ENCODE measurements at regions not wholly inside any gene's neighbourhood (a gene's known extent, or its start where the extent isn't known, plus 50 kb on each side); places are given as distances from the start of the nearest gene placed in this dataset.

GRCh38 chr12:85558684-85559083, 277.5 kb downstream of the RASSF9 start:
- Histone ChIP-seq H3K27me3 (ENCODE audit: control insufficient read depth, insufficient read depth, low read length) (no peaks in the 10 kb centered on the region), H3K4me1 (ENCODE audit: control insufficient read depth, insufficient read depth, low read length) (no peaks in the 10 kb centered on the region), H3K36me3 (ENCODE audit: control insufficient read depth, insufficient read depth, low read length) (no peaks in the 10 kb centered on the region), H3K9me3 (ENCODE audit: control insufficient read depth, insufficient read depth, low read length) (no peaks in the 10 kb centered on the region), H3K4me3 (ENCODE audit: low read length) (no peak overlapping the region), H3K27ac (ENCODE audit: low read length) (no peak overlapping the region)
- Mint-ChIP-seq H3K36me3 (no peaks in the 10 kb centered on the region), H3K27me3 (ENCODE audit: low read depth in 2 of 2) (no peaks in the 10 kb centered on the region), H3K27ac (no peak overlapping the region), H3K4me1 (no peaks in the 10 kb centered on the region), H3K9me3 (no peaks in the 10 kb centered on the region), H3K4me3 (no peak overlapping the region)
- ATAC-seq (no peak), DNase-seq (no peak)
- intact Hi-C loops (cut with micrococcal nuclease): no loop called here
- TF ChIP-seq, protein P1, sequence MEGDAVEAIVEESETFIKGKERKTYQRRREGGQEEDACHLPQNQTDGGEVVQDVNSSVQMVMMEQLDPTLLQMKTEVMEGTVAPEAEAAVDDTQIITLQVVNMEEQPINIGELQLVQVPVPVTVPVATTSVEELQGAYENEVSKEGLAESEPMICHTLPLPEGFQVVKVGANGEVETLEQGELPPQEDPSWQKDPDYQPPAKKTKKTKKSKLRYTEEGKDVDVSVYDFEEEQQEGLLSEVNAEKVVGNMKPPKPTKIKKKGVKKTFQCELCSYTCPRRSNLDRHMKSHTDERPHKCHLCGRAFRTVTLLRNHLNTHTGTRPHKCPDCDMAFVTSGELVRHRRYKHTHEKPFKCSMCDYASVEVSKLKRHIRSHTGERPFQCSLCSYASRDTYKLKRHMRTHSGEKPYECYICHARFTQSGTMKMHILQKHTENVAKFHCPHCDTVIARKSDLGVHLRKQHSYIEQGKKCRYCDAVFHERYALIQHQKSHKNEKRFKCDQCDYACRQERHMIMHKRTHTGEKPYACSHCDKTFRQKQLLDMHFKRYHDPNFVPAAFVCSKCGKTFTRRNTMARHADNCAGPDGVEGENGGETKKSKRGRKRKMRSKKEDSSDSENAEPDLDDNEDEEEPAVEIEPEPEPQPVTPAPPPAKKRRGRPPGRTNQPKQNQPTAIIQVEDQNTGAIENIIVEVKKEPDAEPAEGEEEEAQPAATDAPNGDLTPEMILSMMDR (IDR thresholded peaks at IDR 0.05): no peak

- Histone ChIP-seq H3K4me3 (ENCODE audit: low read length) (no peak overlapping the region), H3K4me1 (ENCODE audit: control insufficient read depth, insufficient read depth, low read length) (no peaks in the 10 kb centered on the region), H3K36me3 (ENCODE audit: control insufficient read depth, insufficient read depth, low read length) (no peaks in the 10 kb centered on the region), H3K27me3 (ENCODE audit: control insufficient read depth, insufficient read depth, low read length) (no peaks in the 10 kb centered on the region), H3K9me3 (ENCODE audit: control insufficient read depth, insufficient read depth, low read length) (no peaks in the 10 kb centered on the region), H3K27ac (ENCODE audit: low read length) (no peak overlapping the region)
- TF ChIP-seq, protein P1 (IDR thresholded peaks at IDR 0.05): no peak
- ATAC-seq (no peak), DNase-seq (no peak)
- Mint-ChIP-seq H3K27ac (no peak overlapping the region), H3K4me1 (no peaks in the 10 kb centered on the region), H3K27me3 (ENCODE audit: low read depth in 2 of 2) (no peaks in the 10 kb centered on the region), H3K4me3 (no peak overlapping the region), H3K9me3 (no peaks in the 10 kb centered on the region), H3K36me3 (no peaks in the 10 kb centered on the region)
- no CpG with 5 or more reads among the region's 2 CpGs for WGBS (ENCODE audit: insufficient coverage)
- intact Hi-C loops (cut with micrococcal nuclease): no loop called here
Observed at GRCh38 chr12:85559127-85559526, 277.1 kb downstream of the RASSF9 start.

- Mint-ChIP-seq H3K4me3 (no peak overlapping the region), H3K27me3 (ENCODE audit: low read depth in 2 of 2) (no peaks in the 10 kb centered on the region), H3K36me3 (no peaks in the 10 kb centered on the region), H3K4me1 (no peaks in the 10 kb centered on the region), H3K27ac (no peak overlapping the region), H3K9me3 (no peaks in the 10 kb centered on the region)
- DNase-seq (no peak), ATAC-seq (no peak)
- Histone ChIP-seq H3K4me1 (ENCODE audit: control insufficient read depth, insufficient read depth, low read length) (no peaks in the 10 kb centered on the region), H3K9me3 (ENCODE audit: control insufficient read depth, insufficient read depth, low read length) (no peaks in the 10 kb centered on the region), H3K36me3 (ENCODE audit: control insufficient read depth, insufficient read depth, low read length) (no peaks in the 10 kb centered on the region), H3K27me3 (ENCODE audit: control insufficient read depth, insufficient read depth, low read length) (no peaks in the 10 kb centered on the region), H3K4me3 (ENCODE audit: low read length) (no peak overlapping the region), H3K27ac (ENCODE audit: low read length) (no peak overlapping the region)
- intact Hi-C loops (cut with micrococcal nuclease): no loop called here
- TF ChIP-seq, protein P1 (IDR thresholded peaks at IDR 0.05): no peak
Observed at GRCh38 chr12:85559536-85559935, 276.7 kb downstream of the RASSF9 start.

GRCh38 chr12:85562765-85563164, 273.4 kb downstream of the RASSF9 start:
- Mint-ChIP-seq H3K27ac (no peak overlapping the region), H3K27me3 (ENCODE audit: low read depth in 2 of 2) (peaks cover 0 to 2% of the 10 kb centered on the region in 2 donors), H3K4me3 (no peak overlapping the region), H3K9me3 (no peaks in the 10 kb centered on the region), H3K36me3 (no peaks in the 10 kb centered on the region), H3K4me1 (no peaks in the 10 kb centered on the region)
- intact Hi-C loops (cut with micrococcal nuclease): no loop called here
- H3K36me3 ChIP-seq (ENCODE audit: control insufficient read depth, insufficient read depth, low read length): no peaks in the 10 kb centered on the region
- H3K27ac ChIP-seq (ENCODE audit: low read length): no peak overlapping the region
- no peak for ATAC-seq
- no peaks in the 10 kb centered on the region for H3K27me3 ChIP-seq (ENCODE audit: control insufficient read depth, insufficient read depth, low read length)
- no peaks in the 10 kb centered on the region for H3K9me3 ChIP-seq (ENCODE audit: control insufficient read depth, insufficient read depth, low read length)
- no peaks in the 10 kb centered on the region for H3K4me1 ChIP-seq (ENCODE audit: control insufficient read depth, insufficient read depth, low read length)
- DNase-seq: no peak
- no CpG with 5 or more reads among the region's 2 CpGs for WGBS (ENCODE audit: insufficient coverage)
- TF ChIP-seq, protein P1 (IDR thresholded peaks at IDR 0.05): no peak
- no peak overlapping the region for H3K4me3 ChIP-seq (ENCODE audit: low read length)
